ENCODE measurements at regions not wholly inside any gene's neighbourhood (a gene's known extent, or its start where the extent isn't known, plus 50 kb on each side); places are given as distances from the start of the nearest gene placed in this dataset.
A peak's percentile ranks its signal among the peaks of the same experiment; 100 is the strongest.

GRCh38 chr20:40545478-40545877, 143.6 kb downstream of the MAFB start:
- Histone ChIP-seq H3K9me3 (ENCODE audit: insufficient read depth, low read depth) (no peaks in the 10 kb centered on the region), H3K27ac (no peak overlapping the region), H3K36me3 (ENCODE audit: low read depth) (no peaks in the 10 kb centered on the region), H3F3A (ENCODE audit: insufficient read depth, low read depth) (no peaks in the 10 kb centered on the region), H3K9me2 (ENCODE audit: insufficient read depth) (no peaks in the 10 kb centered on the region), H3K27me3 (ENCODE audit: insufficient read depth, low read depth) (peaks cover 10% of the 10 kb centered on the region; the same call in 1 of the 2 replicates), H3K4me1 (replicated peaks; ENCODE audit: insufficient read depth) (no peaks in the 10 kb centered on the region), H2AFZ (no peak overlapping the region), H4K20me1 (ENCODE audit: insufficient read depth) (no peaks in the 10 kb centered on the region), H3K4me3 (no peak overlapping the region), H3K4me2 (no peak overlapping the region), H3K79me2 (ENCODE audit: low read depth) (no peaks in the 10 kb centered on the region)
- ChIA-PET CTCF (no interaction called here), POLR2A (ENCODE audit: unreplicated experiment) (no interaction called here)
- no TSS peak for BruUV-seq (replicated peaks)
- intact Hi-C loops (cut with micrococcal nuclease; ENCODE audit: unreplicated experiment), result no loop called here
- DNase-seq, result no peak
- TF ChIP-seq CTCF (conservative IDR thresholded peaks at IDR 0.05) (no peak), EZH2 (IDR thresholded peaks at IDR 0.05; ENCODE audit: low read depth) (no peak)

DNA sequence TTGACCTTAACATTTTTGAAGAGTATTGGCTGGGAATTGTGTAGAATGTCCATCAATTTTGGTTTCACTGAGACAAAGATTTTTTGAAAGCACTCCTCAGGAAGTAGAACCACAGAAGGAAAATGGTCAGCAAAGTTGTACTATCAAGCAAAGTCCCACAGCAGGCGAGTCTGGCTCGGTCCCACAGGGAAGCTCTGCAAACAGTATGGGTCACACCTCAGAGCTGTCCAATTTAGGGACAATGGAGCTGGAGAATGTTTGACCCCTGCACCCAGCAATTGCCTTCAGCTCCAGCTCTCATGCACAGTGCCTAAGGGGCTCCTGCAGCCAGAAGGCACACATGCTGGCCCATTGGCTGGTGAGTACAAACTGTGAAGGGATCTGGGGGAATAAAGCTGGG, 147.0 kb downstream of the MAFB start:
- no TSS peak for BruUV-seq (replicated peaks)
- Histone ChIP-seq H3K79me2 (ENCODE audit: low read depth) (no peaks in the 10 kb centered on the region), H3K4me2 (no peak overlapping the region), H3K9me2 (ENCODE audit: insufficient read depth) (no peaks in the 10 kb centered on the region), H3K4me3 (no peak overlapping the region), H3K9me3 (ENCODE audit: insufficient read depth, low read depth) (no peaks in the 10 kb centered on the region), H3K4me1 (replicated peaks; ENCODE audit: insufficient read depth) (no peaks in the 10 kb centered on the region), H2AFZ (no peak overlapping the region), H3K27me3 (ENCODE audit: insufficient read depth, low read depth) (peaks cover 13% of the 10 kb centered on the region; the same call in 1 of the 2 replicates), H3F3A (ENCODE audit: insufficient read depth, low read depth) (no peaks in the 10 kb centered on the region), H3K27ac (no peak overlapping the region), H4K20me1 (ENCODE audit: insufficient read depth) (no peaks in the 10 kb centered on the region), H3K36me3 (ENCODE audit: low read depth) (no peaks in the 10 kb centered on the region)
- ChIA-PET CTCF (no interaction called here), POLR2A (ENCODE audit: unreplicated experiment) (no interaction called here)
- no peak for TF ChIP-seq CTCF (conservative IDR thresholded peaks at IDR 0.05)
- no peak for TF ChIP-seq EZH2 (IDR thresholded peaks at IDR 0.05; ENCODE audit: low read depth)
- intact Hi-C loops (cut with micrococcal nuclease; ENCODE audit: unreplicated experiment), result no loop called here
- no peak for DNase-seq

DNA sequence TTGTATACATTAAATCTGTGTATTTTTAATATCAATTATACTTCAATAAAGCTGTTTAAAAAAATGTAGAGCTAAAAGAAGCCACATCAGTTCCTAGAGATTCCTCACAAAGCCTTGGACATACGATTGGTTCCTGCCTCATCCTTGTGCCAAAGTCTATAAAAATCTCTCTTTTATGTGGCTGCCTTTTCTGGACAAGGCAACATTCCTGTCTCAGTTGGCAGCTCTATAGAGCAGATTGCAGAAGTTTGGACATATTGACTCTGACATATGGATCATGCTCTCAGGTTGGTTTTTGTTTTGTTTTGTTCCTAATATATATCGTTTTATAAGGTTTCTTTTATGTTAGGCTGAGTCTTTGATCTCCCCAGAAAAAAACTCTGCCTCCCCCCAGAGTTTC, 148.9 kb downstream of the MAFB start:
- Histone ChIP-seq H3K4me2 (no peak overlapping the region), H3K79me2 (ENCODE audit: low read depth) (no peaks in the 10 kb centered on the region), H3K4me3 (no peak overlapping the region), H3F3A (ENCODE audit: insufficient read depth, low read depth) (no peaks in the 10 kb centered on the region), H3K36me3 (ENCODE audit: low read depth) (no peaks in the 10 kb centered on the region), H3K27me3 (ENCODE audit: insufficient read depth, low read depth) (0 out of 2 replicates have a peak, but pooled peaks cover 4% of the 10 kb centered on the region), H3K27ac (no peak overlapping the region), H3K9me3 (ENCODE audit: insufficient read depth, low read depth) (no peaks in the 10 kb centered on the region), H4K20me1 (ENCODE audit: insufficient read depth) (no peaks in the 10 kb centered on the region), H3K9me2 (ENCODE audit: insufficient read depth) (no peaks in the 10 kb centered on the region), H3K4me1 (replicated peaks; ENCODE audit: insufficient read depth) (no peaks in the 10 kb centered on the region), H2AFZ (no peak overlapping the region)
- ChIA-PET CTCF (no interaction called here), POLR2A (ENCODE audit: unreplicated experiment) (no interaction called here)
- peak in 1 of 2 experiments; percentile 9 for DNase-seq
- no peak for TF ChIP-seq EZH2 (IDR thresholded peaks at IDR 0.05; ENCODE audit: low read depth)
- TF ChIP-seq CTCF (conservative IDR thresholded peaks at IDR 0.05), result no peak
- intact Hi-C loops (cut with micrococcal nuclease; ENCODE audit: unreplicated experiment), result no loop called here
- no TSS peak for BruUV-seq (replicated peaks)
